ENCODE measurements at regions not wholly inside any gene's neighbourhood (a gene's known extent, or its start where the extent isn't known, plus 50 kb on each side); places are given as distances from the start of the nearest gene placed in this dataset.
A peak's percentile ranks its signal among the peaks of the same experiment; 100 is the strongest.

GRCh38 chr20:56967916-56968315, 298.5 kb downstream of the BMP7 start:
- H3K36me3 Mint-ChIP-seq (ENCODE audit: unreplicated experiment) = peaks cover 3% of the 10 kb centered on the region

GRCh38 chr20:56968376-56969048, 297.9 kb downstream of the BMP7 start:
- Mint-ChIP-seq H3K27me3 (ENCODE audit: unreplicated experiment) (no peaks in the 10 kb centered on the region), H3K9me3 (ENCODE audit: unreplicated experiment) (peaks cover 4% of the 10 kb centered on the region), H3K36me3 (ENCODE audit: unreplicated experiment) (no peaks in the 10 kb centered on the region), H3K4me3 (ENCODE audit: unreplicated experiment) (no peak overlapping the region), H3K4me1 (ENCODE audit: low read depth, unreplicated experiment) (peaks cover 6% of the 10 kb centered on the region), H3K27ac (ENCODE audit: unreplicated experiment) (no peak overlapping the region)
- TF ChIP-seq CTCF (IDR thresholded peaks at IDR 0.05; ENCODE audit: partially characterized antibody, unreplicated experiment) = no peak
- DNase-seq = no peak

More at GRCh38 chr20:56967916-56968315, 298.5 kb downstream of the BMP7 start:
- Mint-ChIP-seq H3K4me1 (ENCODE audit: low read depth, unreplicated experiment) (peaks cover under 1% of the 10 kb centered on the region), H3K4me3 (ENCODE audit: unreplicated experiment) (no peak overlapping the region), H3K9me3 (ENCODE audit: unreplicated experiment) (peaks cover 4% of the 10 kb centered on the region), H3K27ac (ENCODE audit: unreplicated experiment) (no peak overlapping the region), H3K27me3 (ENCODE audit: unreplicated experiment) (no peaks in the 10 kb centered on the region)
- no peak for DNase-seq
- TF ChIP-seq CTCF (IDR thresholded peaks at IDR 0.05; ENCODE audit: partially characterized antibody, unreplicated experiment) = no peak

GRCh38 chr20:56974499-56975250, 291.8 kb downstream of the BMP7 start:
- H3K27ac Mint-ChIP-seq (ENCODE audit: unreplicated experiment) = no peak overlapping the region
- peaks cover 13% of the 10 kb centered on the region for H3K9me3 Mint-ChIP-seq (ENCODE audit: unreplicated experiment)
- peaks cover 4% of the 10 kb centered on the region for H3K27me3 Mint-ChIP-seq (ENCODE audit: unreplicated experiment)
- H3K4me3 Mint-ChIP-seq (ENCODE audit: unreplicated experiment) = no peak overlapping the region
- no peaks in the 10 kb centered on the region for H3K36me3 Mint-ChIP-seq (ENCODE audit: unreplicated experiment)
- peaks cover 34% of the 10 kb centered on the region for H3K4me1 Mint-ChIP-seq (ENCODE audit: low read depth, unreplicated experiment)
- DNase-seq = peak; percentile 81
- peak; percentile 76 for TF ChIP-seq CTCF (IDR thresholded peaks at IDR 0.05; ENCODE audit: partially characterized antibody, unreplicated experiment)

- Mint-ChIP-seq H3K36me3 (ENCODE audit: unreplicated experiment) (no peaks in the 10 kb centered on the region), H3K9me3 (ENCODE audit: unreplicated experiment) (peaks cover 10% of the 10 kb centered on the region), H3K27me3 (ENCODE audit: unreplicated experiment) (peaks cover 4% of the 10 kb centered on the region), H3K4me3 (ENCODE audit: unreplicated experiment) (no peak overlapping the region), H3K4me1 (ENCODE audit: low read depth, unreplicated experiment) (peaks cover 34% of the 10 kb centered on the region), H3K27ac (ENCODE audit: unreplicated experiment) (no peak overlapping the region)
- no peak for DNase-seq
- TF ChIP-seq CTCF (IDR thresholded peaks at IDR 0.05; ENCODE audit: partially characterized antibody, unreplicated experiment) = no peak
Observed at GRCh38 chr20:56975838-56976237, 290.6 kb downstream of the BMP7 start.

GRCh38 chr20:56976336-56976735, 290.1 kb downstream of the BMP7 start:
- H3K9me3 Mint-ChIP-seq (ENCODE audit: unreplicated experiment) = peaks cover 10% of the 10 kb centered on the region
- TF ChIP-seq CTCF (IDR thresholded peaks at IDR 0.05; ENCODE audit: partially characterized antibody, unreplicated experiment) = no peak
- no peaks in the 10 kb centered on the region for H3K36me3 Mint-ChIP-seq (ENCODE audit: unreplicated experiment)
- no peak overlapping the region for H3K27ac Mint-ChIP-seq (ENCODE audit: unreplicated experiment)
- no peak overlapping the region for H3K4me3 Mint-ChIP-seq (ENCODE audit: unreplicated experiment)
- no peak for DNase-seq
- peaks cover 34% of the 10 kb centered on the region for H3K4me1 Mint-ChIP-seq (ENCODE audit: low read depth, unreplicated experiment)
- peaks cover 4% of the 10 kb centered on the region for H3K27me3 Mint-ChIP-seq (ENCODE audit: unreplicated experiment)

Data from glutamatergic neuron (in vitro differentiated cells).